Activated CD4-positive, alpha-beta T cell treated with anti-CD3 and anti-CD28 coated beads for 36 hours (primary cell): ENCODE measurements at regions not wholly inside any gene's neighbourhood (a gene's known extent, or its start where the extent isn't known, plus 50 kb on each side); places are given as distances from the start of the nearest gene placed in this dataset.
"Not testable (repeated sequence)": the region's sequence is repeated elsewhere in the genome, so short reads cannot be mapped to it uniquely, and the experiment has no call there.

ENCODE experiments used
- ATAC-seq: fragments of 200-7000 bp; cut with Tn5 transposase; one replicate; pipeline ENCODE4 v1.10.0; 2021; ENCODE audit warnings: mild to moderate bottlenecking, moderate library complexity
- CTCF ChIA-PET: fragments of 350-600 bp; sonication (Branson Sonifier 250); formaldehyde crosslinking; loops from one replicate; lab custom pipeline; 2021; ENCODE audit warnings: antibody characterized with exemption; lab: Charles Lee
- POLR2A ChIA-PET: fragments of 350-600 bp; sonication (Branson Sonifier 250); formaldehyde crosslinking; loops from one replicate; lab custom pipeline; 2021; ENCODE audit warnings: antibody characterized with exemption, inconsistent platforms; lab: Charles Lee
- DNase-seq: peaks from one replicate; pipeline ENCODE4 v3.0.0-alpha.2; 2020
- H3K27ac Mint-ChIP-seq: one replicate; pipeline ENCODE4 v1.8.0; 2021; ENCODE audit warnings: mixed read lengths
- H3K27me3 Mint-ChIP-seq: one replicate; pipeline ENCODE4 v1.8.0; 2021; ENCODE audit warnings: mixed read lengths
- H3K36me3 Mint-ChIP-seq: one replicate; pipeline ENCODE4 v1.8.0; 2021; ENCODE audit warnings: low read depth, mixed read lengths
- H3K4me1 Mint-ChIP-seq: one replicate; pipeline ENCODE4 v1.8.0; 2021; ENCODE audit warnings: mixed read lengths
- H3K4me3 Mint-ChIP-seq: one replicate; pipeline ENCODE4 v1.8.0; 2021; ENCODE audit warnings: mild to moderate bottlenecking, moderate library complexity, mixed read lengths
- H3K9me3 Mint-ChIP-seq: one replicate; pipeline ENCODE4 v1.8.0; 2021; ENCODE audit warnings: low read depth, mixed read lengths
- intact Hi-C, 2 experiments: fragments of 100-400 bp; cut with DNase I in 1 of 2; cut with micrococcal nuclease in 1 of 2; formaldehyde crosslinking; loops; one replicate each; pipeline versions ENCODE4 v1.14.2 to v1.15.1; 2022 to 2024; cut with DNase I, micrococcal nuclease

- peak overlapping the region; percentile 39 for H3K27ac Mint-ChIP-seq
- intact Hi-C loops, POLR2A ChIA-PET, CTCF ChIA-PET, H3K4me3 Mint-ChIP-seq, DNase-seq, H3K4me1 Mint-ChIP-seq, ATAC-seq: not testable (repeated sequence)
- peaks cover 25% of the 10 kb centered on the region for H3K9me3 Mint-ChIP-seq
- peaks cover 27% of the 10 kb centered on the region for H3K27me3 Mint-ChIP-seq
- H3K36me3 Mint-ChIP-seq: peaks cover 24% of the 10 kb centered on the region
Measured at GRCh38 chr1:143504703-143505102, 467.1 kb downstream of the FAM72C start.

GRCh38 chr1:143504080-143504479 is 467.7 kb downstream of the FAM72C start:
- H3K36me3 Mint-ChIP-seq: peaks cover 24% of the 10 kb centered on the region
- H3K27ac Mint-ChIP-seq, ATAC-seq, DNase-seq, POLR2A ChIA-PET, H3K4me3 Mint-ChIP-seq, intact Hi-C loops, H3K4me1 Mint-ChIP-seq, CTCF ChIA-PET: not testable (repeated sequence)
- H3K9me3 Mint-ChIP-seq: peaks cover 25% of the 10 kb centered on the region
- H3K27me3 Mint-ChIP-seq: peaks cover 27% of the 10 kb centered on the region

- H3K27ac Mint-ChIP-seq: peak overlapping the region; percentile 59
Measured at GRCh38 chr1:143503048-143503447, 468.7 kb downstream of the FAM72C start.

GRCh38 chr1:143502038-143502437 is 469.7 kb downstream of the FAM72C start:
- ATAC-seq, POLR2A ChIA-PET, CTCF ChIA-PET, H3K4me1 Mint-ChIP-seq, DNase-seq, intact Hi-C loops: not testable (repeated sequence)
- Mint-ChIP-seq H3K36me3 (peaks cover 24% of the 10 kb centered on the region), H3K27me3 (peaks cover 27% of the 10 kb centered on the region), H3K4me3 (peak overlapping the region; percentile 57), H3K9me3 (peaks cover 25% of the 10 kb centered on the region), H3K27ac (peak overlapping the region; percentile 79)

More at GRCh38 chr1:143503048-143503447, 468.7 kb downstream of the FAM72C start:
- H3K4me1 Mint-ChIP-seq, intact Hi-C loops, CTCF ChIA-PET, POLR2A ChIA-PET, DNase-seq, ATAC-seq: not testable (repeated sequence)
- Mint-ChIP-seq H3K4me3 (peak overlapping the region; percentile 23), H3K36me3 (peaks cover 24% of the 10 kb centered on the region), H3K9me3 (peaks cover 25% of the 10 kb centered on the region), H3K27me3 (peaks cover 27% of the 10 kb centered on the region)

GRCh38 chr1:143498059-143498749 is 473.6 kb downstream of the FAM72C start:
- peak; percentile 23 for DNase-seq
- CTCF ChIA-PET, POLR2A ChIA-PET, H3K27ac Mint-ChIP-seq, intact Hi-C loops, ATAC-seq, H3K4me1 Mint-ChIP-seq: not testable (repeated sequence)
- Mint-ChIP-seq H3K9me3 (peaks cover 14% of the 10 kb centered on the region), H3K4me3 (peak overlapping the region; percentile 58), H3K36me3 (peaks cover 14% of the 10 kb centered on the region), H3K27me3 (peaks cover 21% of the 10 kb centered on the region)

- Mint-ChIP-seq H3K27ac (no peak overlapping the region), H3K27me3 (peaks cover 13% of the 10 kb centered on the region), H3K9me3 (peaks cover 6% of the 10 kb centered on the region), H3K36me3 (peaks cover 7% of the 10 kb centered on the region), H3K4me3 (no peak overlapping the region), H3K4me1 (peaks cover 2% of the 10 kb centered on the region)
- peak; percentile 16 for DNase-seq
- ATAC-seq: no peak
- ChIA-PET CTCF (no interaction called here), POLR2A (no interaction called here)
- intact Hi-C loops: no loop called here
Measured at GRCh38 chr1:143497374-143497747, 474.4 kb downstream of the FAM72C start.

GRCh38 chr1:143496526-143497373 is 475.0 kb downstream of the FAM72C start:
- H3K4me1 Mint-ChIP-seq, H3K9me3 Mint-ChIP-seq, POLR2A ChIA-PET, ATAC-seq, CTCF ChIA-PET, H3K27me3 Mint-ChIP-seq, intact Hi-C loops, DNase-seq, H3K27ac Mint-ChIP-seq, H3K36me3 Mint-ChIP-seq: not testable (repeated sequence)
- peak overlapping the region; percentile 12 for H3K4me3 Mint-ChIP-seq
